Stimulated activated CD4-positive, alpha-beta T cell treated with anti-CD3 and anti-CD28 coated beads, Interleukin-2, amount 100 ng/mL, for 4 hours (primary cell): ENCODE measurements at regions not wholly inside any gene's neighbourhood (a gene's known extent, or its start where the extent isn't known, plus 50 kb on each side); places are given as distances from the start of the nearest gene placed in this dataset.

Experiments
- DNase-seq: peaks from one replicate; pipeline ENCODE4 v3.0.0-alpha.2; 2020; ENCODE audit warnings: low read depth

GRCh38 chr9:88792502-88792901 is 198.8 kb upstream of the S1PR3 start:
- no peak for DNase-seq

- no peak for DNase-seq
These were observed 197.2 kb upstream of the S1PR3 start for GRCh38 chr9:88794100-88794499.

GRCh38 chr9:88796947-88797346 is 194.3 kb upstream of the S1PR3 start:
- no peak for DNase-seq

GRCh38 chr9:88798476-88798875 is 192.8 kb upstream of the S1PR3 start:
- no peak for DNase-seq

GRCh38 chr9:88799541-88800328 is 191.5 kb upstream of the S1PR3 start:
- no peak for DNase-seq

- no peak for DNase-seq
These were observed 191.0 kb upstream of the S1PR3 start for GRCh38 chr9:88800329-88800682.

GRCh38 chr9:88801214-88801796 is 190.0 kb upstream of the S1PR3 start:
- DNase-seq, result no peak

GRCh38 chr9:88802533-88802932 is 188.7 kb upstream of the S1PR3 start:
- DNase-seq, result no peak

GRCh38 chr9:88803546-88804253 is 187.6 kb upstream of the S1PR3 start:
- DNase-seq, result no peak

GRCh38 chr9:88804254-88804596 is 187.0 kb upstream of the S1PR3 start:
- DNase-seq, result no peak

- no peak for DNase-seq
These were observed 185.9 kb upstream of the S1PR3 start for GRCh38 chr9:88805217-88805943.

GRCh38 chr9:88807426-88807825 is 183.8 kb upstream of the S1PR3 start:
- DNase-seq, result no peak

GRCh38 chr9:88808019-88808656 is 183.1 kb upstream of the S1PR3 start:
- no peak for DNase-seq

GRCh38 chr9:88808761-88809354 is 182.4 kb upstream of the S1PR3 start:
- no peak for DNase-seq

GRCh38 chr9:88809355-88810161 is 181.7 kb upstream of the S1PR3 start:
- no peak for DNase-seq

- DNase-seq, result no peak
These were observed 180.4 kb upstream of the S1PR3 start for GRCh38 chr9:88810826-88811225.

- DNase-seq, result no peak
These were observed 179.8 kb upstream of the S1PR3 start for GRCh38 chr9:88811511-88811910.

- no peak for DNase-seq
These were observed 178.2 kb upstream of the S1PR3 start for GRCh38 chr9:88812938-88813637.

GRCh38 chr9:88813638-88814209 is 177.5 kb upstream of the S1PR3 start:
- no peak for DNase-seq

- no peak for DNase-seq
These were observed 176.7 kb upstream of the S1PR3 start for GRCh38 chr9:88814577-88814976.
